BLaER1 (cell line): ENCODE measurements at regions not wholly inside any gene's neighbourhood (a gene's known extent, or its start where the extent isn't known, plus 50 kb on each side); places are given as distances from the start of the nearest gene placed in this dataset.
"Not testable (repeated sequence)": the region's sequence is repeated elsewhere in the genome, so short reads cannot be mapped to it uniquely, and the experiment has no call there.

Source experiments
- H3K27ac ChIP-seq: shearing (Covaris generic); formaldehyde crosslinking; 2 replicates; pipeline ENCODE4 v1.8.1; 2022
- H3K27me3 ChIP-seq: shearing (Covaris generic); formaldehyde crosslinking; 2 replicates; pipeline ENCODE4 v1.8.1; 2022
- H3K36me3 ChIP-seq: shearing (Covaris generic); formaldehyde crosslinking; 2 replicates; pipeline ENCODE4 v1.8.1; 2022
- H3K4me1 ChIP-seq: shearing (Covaris generic); formaldehyde crosslinking; 2 replicates; pipeline ENCODE4 v1.8.1; 2022
- H3K4me2 ChIP-seq: shearing (Covaris generic); formaldehyde crosslinking; 2 replicates; pipeline ENCODE4 v1.8.1; 2022
- H3K4me3 ChIP-seq: shearing (Covaris generic); formaldehyde crosslinking; 2 replicates; pipeline ENCODE4 v1.8.1; 2022
- H3K9ac ChIP-seq: shearing (Covaris generic); formaldehyde crosslinking; 2 replicates; pipeline ENCODE4 v1.8.1; 2022
- H3K9me3 ChIP-seq: shearing (Covaris generic); formaldehyde crosslinking; 2 replicates; pipeline ENCODE4 v1.8.1; 2022
- H4K20me1 ChIP-seq: shearing (Covaris generic); formaldehyde crosslinking; 2 replicates; pipeline ENCODE4 v1.8.1; 2022
- Cebpa-rat ChIP-seq: shearing (Covaris generic); IDR thresholded peaks from 2 replicates; pipeline ENCODE4 v1.8.1; 2022

- Histone ChIP-seq H3K36me3 (no peaks in the 10 kb centered on the region), H3K4me2 (peak overlapping the region; percentile 48), H4K20me1 (no peaks in the 10 kb centered on the region), H3K27me3 (no peaks in the 10 kb centered on the region), H3K27ac (no peak overlapping the region), H3K9ac (no peak overlapping the region), H3K4me1 (peaks cover 13% of the 10 kb centered on the region), H3K9me3 (no peaks in the 10 kb centered on the region), H3K4me3 (no peak overlapping the region)
- TF ChIP-seq Cebpa-rat: no peak
These were observed 150.3 kb upstream of the PHYHIPL start for GRCh38 chr10:59025981-59026765.

- H4K20me1 ChIP-seq: no peaks in the 10 kb centered on the region
- H3K4me1 ChIP-seq: peaks cover 13% of the 10 kb centered on the region
- TF ChIP-seq Cebpa-rat: no peak
- H3K9me3 ChIP-seq: no peaks in the 10 kb centered on the region
- H3K4me3 ChIP-seq: no peak overlapping the region
- H3K9ac ChIP-seq: no peak overlapping the region
- no peak overlapping the region for H3K27ac ChIP-seq
- H3K4me2 ChIP-seq: no peak overlapping the region
- H3K36me3 ChIP-seq: no peaks in the 10 kb centered on the region
- H3K27me3 ChIP-seq: no peaks in the 10 kb centered on the region
These were observed 148.3 kb upstream of the PHYHIPL start for GRCh38 chr10:59027975-59028655.

- H3K4me1 ChIP-seq: no peaks in the 10 kb centered on the region
- no peaks in the 10 kb centered on the region for H3K9me3 ChIP-seq
- H3K36me3 ChIP-seq: no peaks in the 10 kb centered on the region
- H3K27me3 ChIP-seq: no peaks in the 10 kb centered on the region
- H3K9ac ChIP-seq: no peak overlapping the region
- no peaks in the 10 kb centered on the region for H4K20me1 ChIP-seq
- no peak overlapping the region for H3K4me3 ChIP-seq
- no peak overlapping the region for H3K27ac ChIP-seq
- TF ChIP-seq Cebpa-rat: no peak
- no peak overlapping the region for H3K4me2 ChIP-seq
These were observed 142.8 kb upstream of the PHYHIPL start for GRCh38 chr10:59033622-59034021.

GRCh38 chr10:59036311-59037017, 140.0 kb upstream of the PHYHIPL start:
- H3K27ac ChIP-seq: no peak overlapping the region
- no peaks in the 10 kb centered on the region for H3K4me1 ChIP-seq
- no peak overlapping the region for H3K4me3 ChIP-seq

GRCh38 chr10:59037018-59037389, 139.4 kb upstream of the PHYHIPL start:
- H3K4me2 ChIP-seq: no peak overlapping the region
- no peak overlapping the region for H3K27ac ChIP-seq
- no peaks in the 10 kb centered on the region for H4K20me1 ChIP-seq
- no peaks in the 10 kb centered on the region for H3K4me1 ChIP-seq
- H3K4me3 ChIP-seq: no peak overlapping the region
- no peaks in the 10 kb centered on the region for H3K36me3 ChIP-seq
- no peak for TF ChIP-seq Cebpa-rat
- no peaks in the 10 kb centered on the region for H3K27me3 ChIP-seq
- no peak overlapping the region for H3K9ac ChIP-seq
- no peaks in the 10 kb centered on the region for H3K9me3 ChIP-seq

More at GRCh38 chr10:59036311-59037017, 140.0 kb upstream of the PHYHIPL start:
- Histone ChIP-seq H3K27me3 (no peaks in the 10 kb centered on the region), H4K20me1 (no peaks in the 10 kb centered on the region), H3K9ac (no peak overlapping the region), H3K9me3 (no peaks in the 10 kb centered on the region), H3K4me2 (no peak overlapping the region), H3K36me3 (no peaks in the 10 kb centered on the region)
- TF ChIP-seq Cebpa-rat: no peak

- Histone ChIP-seq H3K27ac (no peak overlapping the region), H4K20me1 (no peaks in the 10 kb centered on the region), H3K4me3 (no peak overlapping the region), H3K4me1 (no peaks in the 10 kb centered on the region), H3K9me3 (no peaks in the 10 kb centered on the region), H3K9ac (no peak overlapping the region), H3K36me3 (no peaks in the 10 kb centered on the region), H3K4me2 (no peak overlapping the region), H3K27me3 (no peaks in the 10 kb centered on the region)
- no peak for TF ChIP-seq Cebpa-rat
These were observed 138.9 kb upstream of the PHYHIPL start for GRCh38 chr10:59037506-59037905.

GRCh38 chr10:59043358-59043757, 133.1 kb upstream of the PHYHIPL start:
- H3K9me3 ChIP-seq, H3K36me3 ChIP-seq, H3K4me1 ChIP-seq, H3K27ac ChIP-seq, H3K27me3 ChIP-seq, H4K20me1 ChIP-seq, H3K4me3 ChIP-seq, H3K9ac ChIP-seq, H3K4me2 ChIP-seq: not testable (repeated sequence)

GRCh38 chr10:59047180-59047579, 129.3 kb upstream of the PHYHIPL start:
- no peaks in the 10 kb centered on the region for H3K36me3 ChIP-seq
- TF ChIP-seq Cebpa-rat: no peak
- H3K4me1 ChIP-seq: peaks cover 8% of the 10 kb centered on the region
- no peaks in the 10 kb centered on the region for H4K20me1 ChIP-seq
- H3K9me3 ChIP-seq: no peaks in the 10 kb centered on the region; the same call in 1 of the 2 replicates
- no peak overlapping the region for H3K27ac ChIP-seq
- H3K9ac ChIP-seq: no peak overlapping the region
- H3K4me2 ChIP-seq: no peak overlapping the region
- no peaks in the 10 kb centered on the region for H3K27me3 ChIP-seq
- H3K4me3 ChIP-seq: no peak overlapping the region

- no peaks in the 10 kb centered on the region for H3K36me3 ChIP-seq
These were observed 128.4 kb upstream of the PHYHIPL start for GRCh38 chr10:59047957-59048618.

GRCh38 chr10:59053502-59053901, 122.9 kb upstream of the PHYHIPL start:
- not testable (repeated sequence) for H3K4me2 ChIP-seq, H3K9ac ChIP-seq, H3K27ac ChIP-seq, H3K9me3 ChIP-seq, H4K20me1 ChIP-seq, H3K4me3 ChIP-seq, H3K4me1 ChIP-seq, H3K36me3 ChIP-seq, H3K27me3 ChIP-seq

More at GRCh38 chr10:59047957-59048618, 128.4 kb upstream of the PHYHIPL start:
- H3K27me3 ChIP-seq: no peaks in the 10 kb centered on the region
- H3K4me2 ChIP-seq: no peak overlapping the region
- H3K9me3 ChIP-seq: peaks cover 2% of the 10 kb centered on the region; the same call in 1 of the 2 replicates
- H4K20me1 ChIP-seq: no peaks in the 10 kb centered on the region
- H3K27ac ChIP-seq: no peak overlapping the region
- H3K4me3 ChIP-seq: no peak overlapping the region
- no peak for TF ChIP-seq Cebpa-rat
- H3K4me1 ChIP-seq: peaks cover 8% of the 10 kb centered on the region
- H3K9ac ChIP-seq: no peak overlapping the region
